Liver (tissue), 8 donors: ENCODE measurements at regions not wholly inside any gene's neighbourhood (a gene's known extent, or its start where the extent isn't known, plus 50 kb on each side); places are given as distances from the start of the nearest gene placed in this dataset.

Experiments used
- DNase-seq: peaks from one replicate; pipeline ENCODE4 v3.0.0-alpha.2; 2017; ENCODE audit warnings: low spot score
- H3K27ac ChIP-seq, 2 donors: one replicate each; pipeline ENCODE4 v1.7.0; 2013; ENCODE audit warnings: inconsistent platforms in 2 of 2, low read length in 2 of 2, control low read depth in 1 of 2, low read depth in 1 of 2, mild to moderate bottlenecking in 1 of 2
- H3K27me3 ChIP-seq, 4 donors: one replicate each; pipeline versions ENCODE4 v1.6.1 to v1.7.0; 2013; ENCODE audit warnings: low read length in 3 of 4, inconsistent platforms in 1 of 4, mild to moderate bottlenecking in 1 of 4, moderate library complexity in 1 of 4; ENCODE audit not compliant: control insufficient read depth in 4 of 4, insufficient read depth in 4 of 4
- H3K36me3 ChIP-seq, 4 donors: one replicate each; pipeline versions ENCODE4 v1.6.1 to v1.7.0; 2013; ENCODE audit warnings: low read length in 3 of 4, mild to moderate bottlenecking in 3 of 4, low read depth in 1 of 4, moderate library complexity in 1 of 4; ENCODE audit not compliant: control insufficient read depth in 4 of 4, insufficient read depth in 3 of 4
- H3K4me1 ChIP-seq, 4 donors: one replicate each; pipeline versions ENCODE4 v1.6.1 to v1.7.0; 2013; ENCODE audit warnings: low read length in 3 of 4, mild to moderate bottlenecking in 3 of 4, moderate library complexity in 1 of 4; ENCODE audit not compliant: control insufficient read depth in 4 of 4, insufficient read depth in 4 of 4
- H3K4me3 ChIP-seq, 3 donors: one replicate each; pipeline versions ENCODE4 v1.6.1 to v1.7.0; 2013; ENCODE audit warnings: low read length in 3 of 3, control low read depth in 1 of 3, low read depth in 1 of 3, mild to moderate bottlenecking in 1 of 3
- H3K9ac ChIP-seq, 2 donors: one replicate each; pipeline ENCODE4 v1.7.0; 2013; ENCODE audit warnings: low read length in 2 of 2, mild to moderate bottlenecking in 2 of 2, moderate library complexity in 2 of 2, control low read depth in 1 of 2, low read depth in 1 of 2
- H3K9me3 ChIP-seq, 4 donors: one replicate each; pipeline versions ENCODE4 v1.6.1 to v1.7.0; 2013; ENCODE audit warnings: low read length in 3 of 4; ENCODE audit not compliant: control insufficient read depth in 4 of 4
- CTCF ChIP-seq: fragments of 150-350 bp; IDR thresholded peaks from 2 replicates; pipeline ENCODE4 v1.5.1; 2017; ENCODE audit warnings: improper control_type of control experiment, low read depth, low read length; ENCODE audit not compliant: missing input control
- EGR1 ChIP-seq, 2 donors: IDR thresholded peaks; 2 replicates each; pipeline ENCODE4 v1.6.1; 2016 to 2018; ENCODE audit warnings: antibody characterized with exemption in 2 of 2, low read depth in 2 of 2
- HNF4G ChIP-seq: IDR thresholded peaks from 2 replicates; pipeline ENCODE4 v1.6.1; 2016; ENCODE audit warnings: antibody characterized with exemption
- JUND ChIP-seq, 2 donors: IDR thresholded peaks; 2 replicates each; pipeline ENCODE4 v1.6.1; 2016; ENCODE audit warnings: antibody characterized with exemption in 2 of 2
- REST ChIP-seq: IDR thresholded peaks from 2 replicates; pipeline ENCODE4 v1.6.1; 2016; ENCODE audit warnings: antibody characterized with exemption, mild to moderate bottlenecking
- RXRA ChIP-seq, 2 donors: IDR thresholded peaks; 2 replicates each; pipeline ENCODE4 v1.6.1; 2017 to 2018; ENCODE audit warnings: antibody characterized with exemption in 2 of 2, mild to moderate bottlenecking in 1 of 2
- SP1 ChIP-seq: IDR thresholded peaks from 2 replicates; pipeline ENCODE4 v1.6.1; 2018; ENCODE audit warnings: antibody characterized with exemption, mild to moderate bottlenecking
- TAF1 ChIP-seq: conservative IDR thresholded peaks from 2 replicates; pipeline ENCODE4 v1.6.1; 2016; ENCODE audit warnings: antibody characterized with exemption, mild to moderate bottlenecking
- ZBTB33 ChIP-seq: IDR thresholded peaks from 2 replicates; pipeline ENCODE4 v1.6.1; 2016; ENCODE audit warnings: antibody characterized with exemption
- WGBS: extraction: QIAGEN DNeasy Blood & Tissue Kit; methylation state at CpG from one replicate; pipeline ENCODE4 v1.1.7; 2013; 5-methylcytosine and 5-hydroxymethylcytosine counted together
- donor health status: healthy.
- donor health status: healthy.
- donor health status: healthy.
- donor health status: healthy.
- donor health status: healthy.

- H3K27ac ChIP-seq = no peak overlapping the region
- H3K4me3 ChIP-seq = no peak overlapping the region
- H3K27me3 ChIP-seq = no peaks in the 10 kb centered on the region
- H3K4me1 ChIP-seq = no peaks in the 10 kb centered on the region
- H3K9me3 ChIP-seq = no peaks in the 10 kb centered on the region
- no peaks in the 10 kb centered on the region for H3K36me3 ChIP-seq
- DNase-seq = no peak
- TF ChIP-seq REST = no peak
- H3K9ac ChIP-seq = no peak overlapping the region
- 87% methylated on average over 6 of the region's 6 CpGs for WGBS
These were observed 81.4 kb downstream of the CHRD start for GRCh38 chr3:184461219-184461618.

GRCh38 chr3:184465883-184466412 lies 86.1 kb downstream of the CHRD start:
- 93% methylated on average over 5 of the region's 5 CpGs for WGBS
- TF ChIP-seq EGR1 (IDR thresholded peaks at IDR 0.05; ENCODE audit: low read depth in 2 of 2) = no peak
- TF ChIP-seq TAF1 = no peak
- no peak for TF ChIP-seq RXRA (IDR thresholded peaks at IDR 0.05)
- Histone ChIP-seq H3K4me3 (no peak overlapping the region), H3K36me3 (no peaks in the 10 kb centered on the region), H3K27ac (no peak overlapping the region), H3K4me1 (no peaks in the 10 kb centered on the region), H3K9ac (no peak overlapping the region), H3K27me3 (peaks cover 0 to 3% (median 0%) of the 10 kb centered on the region in 4 donors), H3K9me3 (no peaks in the 10 kb centered on the region)
- DNase-seq = no peak

GRCh38 chr3:184466413-184466960 lies 86.6 kb downstream of the CHRD start:
- H3K9ac ChIP-seq = no peak overlapping the region
- H3K36me3 ChIP-seq = no peaks in the 10 kb centered on the region
- H3K27me3 ChIP-seq = peaks cover 0 to 3% (median 0%) of the 10 kb centered on the region in 4 donors
- 41% methylated on average over 12 of the region's 12 CpGs for WGBS
- TF ChIP-seq CTCF = no peak
- no peak for TF ChIP-seq ZBTB33
- no peak for TF ChIP-seq HNF4G
- TF ChIP-seq SP1 = no peak
- no peak for TF ChIP-seq JUND (IDR thresholded peaks at IDR 0.05)
- no peaks in the 10 kb centered on the region for H3K4me1 ChIP-seq
- H3K27ac ChIP-seq = no peak overlapping the region
- H3K9me3 ChIP-seq = no peaks in the 10 kb centered on the region
- no peak overlapping the region for H3K4me3 ChIP-seq
- no peak for DNase-seq
